IPS-15b (cell line): ENCODE measurements at regions not wholly inside any gene's neighbourhood (a gene's known extent, or its start where the extent isn't known, plus 50 kb on each side); places are given as distances from the start of the nearest gene placed in this dataset.

Source experiments
- H3K27me3 ChIP-seq: one replicate; pipeline ENCODE4 v1.6.1; 2013; ENCODE audit warnings: low read length; ENCODE audit not compliant: control insufficient read depth, insufficient read depth
- H3K36me3 ChIP-seq: one replicate; pipeline ENCODE4 v1.6.1; 2013; ENCODE audit warnings: low read length; ENCODE audit not compliant: control insufficient read depth, insufficient read depth
- H3K4me1 ChIP-seq: one replicate; pipeline ENCODE4 v1.6.1; 2013; ENCODE audit warnings: mild to moderate bottlenecking, low read length; ENCODE audit not compliant: control insufficient read depth, insufficient read depth
- H3K4me3 ChIP-seq: one replicate; pipeline ENCODE4 v1.5.1; 2013; ENCODE audit warnings: low read depth, low read length
- H3K9ac ChIP-seq: one replicate; pipeline ENCODE4 v1.6.1; 2013; ENCODE audit warnings: low read depth, mild to moderate bottlenecking, low read length
- H3K9me3 ChIP-seq: one replicate; pipeline ENCODE4 v1.6.1; 2013; ENCODE audit warnings: mild to moderate bottlenecking, low read length; ENCODE audit not compliant: control insufficient read depth, insufficient read depth

DNA sequence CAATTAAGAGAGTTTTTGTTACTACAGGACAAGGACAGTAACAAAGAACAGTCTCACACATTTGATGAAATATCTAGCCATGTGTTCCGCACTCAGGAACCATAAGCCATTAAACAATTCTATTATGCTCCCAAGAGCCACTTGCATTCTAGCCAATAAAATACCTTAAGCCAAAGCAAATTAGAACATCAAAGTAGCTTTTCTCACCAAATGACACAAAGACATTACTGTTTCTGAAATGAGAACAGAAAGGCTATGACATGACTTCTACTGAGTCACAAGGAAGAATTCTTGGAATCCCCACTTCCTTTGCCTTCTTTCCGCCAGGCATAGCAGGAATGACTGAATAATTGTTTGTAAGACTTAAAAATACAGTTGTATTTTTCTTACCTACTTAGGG lies 445.8 kb downstream of the ATP23 start:
- Histone ChIP-seq H3K36me3 (no peaks in the 10 kb centered on the region), H3K4me1 (no peaks in the 10 kb centered on the region), H3K9me3 (no peaks in the 10 kb centered on the region), H3K9ac (no peak overlapping the region), H3K4me3 (no peak overlapping the region), H3K27me3 (no peaks in the 10 kb centered on the region)

DNA sequence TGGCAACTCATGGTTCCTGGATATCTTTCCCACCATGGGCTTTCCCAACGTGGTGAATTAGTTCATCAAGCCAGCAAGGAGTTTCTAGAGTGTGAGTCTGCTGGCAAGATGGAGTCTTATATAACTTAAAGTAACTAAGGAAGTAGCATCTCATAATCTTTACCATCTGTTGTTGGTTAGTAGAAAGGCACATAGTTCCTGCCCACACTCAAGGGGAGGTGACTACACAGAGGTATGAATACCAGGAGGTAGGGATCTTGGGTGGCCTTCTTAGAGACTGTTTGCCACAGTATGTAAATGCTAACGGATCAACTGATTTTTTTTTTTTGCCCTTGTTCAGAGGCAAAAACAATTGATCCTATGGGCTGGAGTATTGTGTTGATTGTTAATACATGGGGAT lies 446.9 kb downstream of the ATP23 start:
- Histone ChIP-seq H3K9me3 (no peaks in the 10 kb centered on the region), H3K9ac (no peak overlapping the region), H3K4me3 (no peak overlapping the region), H3K4me1 (no peaks in the 10 kb centered on the region), H3K27me3 (no peaks in the 10 kb centered on the region), H3K36me3 (no peaks in the 10 kb centered on the region)

- H3K4me1 ChIP-seq, result no peaks in the 10 kb centered on the region
- no peaks in the 10 kb centered on the region for H3K36me3 ChIP-seq
- H3K4me3 ChIP-seq, result no peak overlapping the region
- no peaks in the 10 kb centered on the region for H3K9me3 ChIP-seq
- H3K27me3 ChIP-seq, result no peaks in the 10 kb centered on the region
- no peak overlapping the region for H3K9ac ChIP-seq
These were observed 451.8 kb downstream of the ATP23 start for GRCh38 chr12:58393152-58393551.

GRCh38 chr12:58395056-58395455 lies 453.7 kb downstream of the ATP23 start:
- Histone ChIP-seq H3K27me3 (no peaks in the 10 kb centered on the region), H3K36me3 (no peaks in the 10 kb centered on the region), H3K4me1 (no peaks in the 10 kb centered on the region), H3K9ac (no peak overlapping the region), H3K4me3 (no peak overlapping the region), H3K9me3 (no peaks in the 10 kb centered on the region)

DNA sequence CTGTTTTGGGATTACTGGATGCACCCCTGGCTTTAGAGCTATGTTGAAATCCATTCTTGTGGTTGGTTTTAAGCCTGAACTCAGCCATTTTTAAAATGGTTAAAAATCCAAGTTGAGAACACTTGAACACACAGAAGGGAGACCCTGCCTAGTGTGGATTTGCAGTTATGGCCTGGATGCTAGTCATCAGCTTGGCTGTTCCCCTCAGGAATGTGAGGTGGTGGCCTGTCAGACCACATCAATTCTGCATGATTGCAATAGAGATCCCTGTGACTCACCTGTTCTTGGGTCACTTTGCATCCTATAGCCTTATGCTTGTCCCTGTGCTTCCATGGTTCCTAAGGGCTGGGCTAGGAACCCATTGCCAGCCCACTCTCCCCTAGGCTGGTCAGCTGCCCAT lies 454.1 kb downstream of the ATP23 start:
- H3K36me3 ChIP-seq, result no peaks in the 10 kb centered on the region
- H3K9me3 ChIP-seq, result no peaks in the 10 kb centered on the region
- H3K4me3 ChIP-seq, result no peak overlapping the region
- no peaks in the 10 kb centered on the region for H3K27me3 ChIP-seq
- no peaks in the 10 kb centered on the region for H3K4me1 ChIP-seq
- H3K9ac ChIP-seq, result no peak overlapping the region

GRCh38 chr12:58396239-58396638 lies 454.9 kb downstream of the ATP23 start:
- Histone ChIP-seq H3K9ac (no peak overlapping the region), H3K4me1 (no peaks in the 10 kb centered on the region), H3K27me3 (no peaks in the 10 kb centered on the region), H3K4me3 (no peak overlapping the region), H3K9me3 (no peaks in the 10 kb centered on the region), H3K36me3 (no peaks in the 10 kb centered on the region)

DNA sequence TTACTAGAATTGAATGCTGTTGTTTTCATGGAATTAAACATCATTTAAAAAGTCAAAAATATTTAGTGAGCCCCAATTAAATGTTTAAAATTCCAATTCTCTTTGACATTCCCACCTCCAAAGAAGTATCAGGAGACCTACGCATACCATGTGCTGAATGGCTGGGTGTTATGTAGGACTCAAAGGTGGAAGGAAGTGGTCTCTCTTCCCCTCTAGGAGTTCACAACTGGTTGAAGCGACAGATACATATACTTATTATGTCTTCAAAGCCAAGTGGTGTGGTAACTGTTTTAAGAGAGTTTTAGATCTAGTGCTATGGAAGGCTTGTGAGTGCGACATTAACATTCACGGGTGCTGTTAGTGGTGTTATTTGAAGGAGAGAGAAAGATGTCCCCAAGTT lies 464.0 kb downstream of the ATP23 start:
- no peaks in the 10 kb centered on the region for H3K27me3 ChIP-seq
- no peak overlapping the region for H3K9ac ChIP-seq
- H3K9me3 ChIP-seq, result no peaks in the 10 kb centered on the region
- no peaks in the 10 kb centered on the region for H3K36me3 ChIP-seq
- no peak overlapping the region for H3K4me3 ChIP-seq
- no peaks in the 10 kb centered on the region for H3K4me1 ChIP-seq

DNA sequence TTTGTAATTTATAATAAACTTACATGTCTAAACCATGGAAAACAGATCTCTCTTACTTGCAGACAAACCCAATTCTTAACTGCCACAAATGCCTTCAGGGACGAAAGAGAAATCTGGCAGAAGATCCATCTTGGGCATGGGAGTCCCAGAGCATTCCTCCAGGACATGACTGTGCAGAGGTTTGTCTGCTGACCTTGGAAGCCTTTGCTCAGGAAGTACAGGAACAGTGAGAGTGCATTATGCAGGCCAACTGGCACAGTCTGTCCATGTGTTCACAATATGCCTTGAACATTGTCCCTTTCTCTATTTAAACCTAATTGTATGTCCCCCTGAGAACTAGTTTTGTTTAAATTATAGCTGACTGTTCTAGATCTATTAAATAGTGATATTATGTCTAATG lies 467.1 kb downstream of the ATP23 start:
- H3K36me3 ChIP-seq, result no peaks in the 10 kb centered on the region
- no peaks in the 10 kb centered on the region for H3K9me3 ChIP-seq
- no peak overlapping the region for H3K4me3 ChIP-seq
- no peak overlapping the region for H3K9ac ChIP-seq
- H3K4me1 ChIP-seq, result no peaks in the 10 kb centered on the region
- no peaks in the 10 kb centered on the region for H3K27me3 ChIP-seq

- no peak overlapping the region for H3K4me3 ChIP-seq
- H3K9ac ChIP-seq, result no peak overlapping the region
- H3K36me3 ChIP-seq, result no peaks in the 10 kb centered on the region
- no peaks in the 10 kb centered on the region for H3K27me3 ChIP-seq
- no peaks in the 10 kb centered on the region for H3K9me3 ChIP-seq
- peaks cover 5% of the 10 kb centered on the region for H3K4me1 ChIP-seq
These were observed 471.2 kb downstream of the ATP23 start for GRCh38 chr12:58412461-58413060.

GRCh38 chr12:58413794-58414193 lies 472.4 kb downstream of the ATP23 start:
- Histone ChIP-seq H3K36me3 (no peaks in the 10 kb centered on the region), H3K4me1 (peaks cover 5% of the 10 kb centered on the region), H3K9me3 (no peaks in the 10 kb centered on the region), H3K27me3 (no peaks in the 10 kb centered on the region), H3K9ac (no peak overlapping the region), H3K4me3 (no peak overlapping the region)

GRCh38 chr12:58414398-58414871 lies 473.1 kb downstream of the ATP23 start:
- no peak overlapping the region for H3K9ac ChIP-seq
- H3K36me3 ChIP-seq, result no peaks in the 10 kb centered on the region
- H3K27me3 ChIP-seq, result no peaks in the 10 kb centered on the region
- H3K9me3 ChIP-seq, result no peaks in the 10 kb centered on the region
- peaks cover 5% of the 10 kb centered on the region for H3K4me1 ChIP-seq
- H3K4me3 ChIP-seq, result no peak overlapping the region

GRCh38 chr12:58415716-58416115 lies 474.3 kb downstream of the ATP23 start:
- Histone ChIP-seq H3K4me1 (peaks cover 5% of the 10 kb centered on the region), H3K9me3 (no peaks in the 10 kb centered on the region), H3K4me3 (no peak overlapping the region), H3K36me3 (no peaks in the 10 kb centered on the region), H3K9ac (no peak overlapping the region), H3K27me3 (no peaks in the 10 kb centered on the region)
